PC-3 (cell line): ENCODE measurements at regions not wholly inside any gene's neighbourhood (a gene's known extent, or its start where the extent isn't known, plus 50 kb on each side); places are given as distances from the start of the nearest gene placed in this dataset.

Experiments used
- ATAC-seq: fragments of 200-7000 bp; cut with Tn5 transposase; 2 replicates; pipeline ENCODE4 v1.9.1; 2020; ENCODE audit warnings: mild to moderate bottlenecking, moderate library complexity
- BruUV-seq: library from RNA; stranded (reverse); fragments of 400-500 nt; replicated peaks from 2 replicates; lab custom pipeline; 2021; lab: Mats Ljungman, UMichigan
- CTCF ChIA-PET: fragments of 300-600 bp; sonication (Branson Sonifier 250); formaldehyde crosslinking; loops from one replicate; lab custom pipeline; 2022; ENCODE audit warnings: antibody characterized with exemption; lab: Charles Lee
- POLR2A ChIA-PET: fragments of 300-600 bp; sonication (Branson Sonifier 250); formaldehyde crosslinking; loops from one replicate; lab custom pipeline; 2022; ENCODE audit warnings: antibody characterized with exemption; ENCODE audit not compliant: unreplicated experiment; lab: Charles Lee
- DNase-seq: peaks from one replicate; pipeline ENCODE4 v3.0.0-alpha.2; 2015
- H2AFZ ChIP-seq: fragments of 300-600 bp; sonication (generic); 2 replicates; pipeline ENCODE4 v1.6.0; 2016; ENCODE audit warnings: antibody characterized with exemption, low read length
- H3F3A ChIP-seq: fragments of 300-600 bp; sonication (generic); one replicate; pipeline ENCODE4 v1.6.0; 2017; ENCODE audit warnings: antibody characterized with exemption, low read length, control low read depth, mild to moderate bottlenecking; ENCODE audit not compliant: unreplicated experiment
- H3K27ac ChIP-seq: fragments of 300-600 bp; sonication (generic); 2 replicates; pipeline ENCODE4 v1.5.1; 2016; ENCODE audit warnings: mild to moderate bottlenecking, low read length
- H3K27me3 ChIP-seq: fragments of 300-600 bp; sonication (generic); 2 replicates; pipeline ENCODE4 v1.6.1; 2016; ENCODE audit warnings: low read length, mixed read lengths
- H3K36me3 ChIP-seq: fragments of 300-600 bp; sonication (generic); 2 replicates; pipeline ENCODE4 v1.6.1; 2016; ENCODE audit warnings: low read depth, mixed run types, low read length, mixed read lengths
- H3K4me1 ChIP-seq: fragments of 300-600 bp; sonication (generic); 2 replicates; pipeline ENCODE4 v1.5.1; 2016; ENCODE audit warnings: low read length; ENCODE audit not compliant: insufficient read depth
- H3K4me2 ChIP-seq: fragments of 300-600 bp; sonication (generic); 2 replicates; pipeline ENCODE4 v1.6.0; 2016; ENCODE audit warnings: low read length
- H3K4me3 ChIP-seq: fragments of 300-600 bp; sonication (generic); 2 replicates; pipeline ENCODE4 v1.5.1; 2016; ENCODE audit warnings: mild to moderate bottlenecking, low read length, mixed read lengths
- H3K79me2 ChIP-seq: fragments of 300-600 bp; sonication (generic); 2 replicates; pipeline ENCODE4 v1.6.1; 2017; ENCODE audit warnings: low read length, mixed read lengths
- H3K9ac ChIP-seq: fragments of 300-600 bp; sonication (generic); 2 replicates; pipeline ENCODE4 v1.6.0; 2016; ENCODE audit warnings: mild to moderate bottlenecking, low read length
- H3K9me2 ChIP-seq: fragments of 300-600 bp; sonication (generic); replicated peaks from 2 replicates; pipeline ENCODE4 v1.6.1; 2016; ENCODE audit warnings: mixed run types, low read length, mixed read lengths
- H3K9me3 ChIP-seq: fragments of 300-600 bp; sonication (generic); 2 replicates; pipeline ENCODE4 v1.6.1; 2016; ENCODE audit warnings: low read length, mixed read lengths
- H4K20me1 ChIP-seq: fragments of 300-600 bp; sonication (generic); 2 replicates; pipeline ENCODE4 v1.6.1; 2016; ENCODE audit warnings: low read length, mixed read lengths
- CTCF ChIP-seq: fragments of 300-600 bp; sonication (generic); conservative IDR thresholded peaks from 2 replicates; pipeline ENCODE4 v1.5.1; 2017; ENCODE audit warnings: antibody characterized with exemption, low read depth, mild to moderate bottlenecking, low read length
- EZH2 ChIP-seq: fragments of 300-600 bp; sonication (generic); IDR thresholded peaks from one replicate; pipeline ENCODE4 v1.6.1; 2017; ENCODE audit warnings: antibody characterized with exemption, mild to moderate bottlenecking, low read length; ENCODE audit not compliant: unreplicated experiment
- EZH2phosphoT487 ChIP-seq: fragments of 300-600 bp; sonication (generic); IDR thresholded peaks from 2 replicates; pipeline ENCODE4 v1.6.1; 2018; ENCODE audit warnings: mild to moderate bottlenecking, antibody characterized with exemption, low read length, borderline replicate concordance
- intact Hi-C: fragments of 100-400 bp; cut with micrococcal nuclease; formaldehyde crosslinking; loops from 2 replicates; pipeline ENCODE4 v1.9.0; 2023

- POLR2A ChIA-PET, result no interaction called here
- H2AFZ ChIP-seq, result no peak overlapping the region
- DNase-seq, result no peak
- TF ChIP-seq EZH2phosphoT487, result no peak
- no peak for TF ChIP-seq CTCF
- no peak for TF ChIP-seq EZH2
- H3K4me2 ChIP-seq, result no peak overlapping the region
- H3K27ac ChIP-seq, result no peak overlapping the region
- intact Hi-C loops, result no loop called here
- no peaks in the 10 kb centered on the region for H3K36me3 ChIP-seq
- ATAC-seq, result no peak
- no peaks in the 10 kb centered on the region for H4K20me1 ChIP-seq
- CTCF ChIA-PET, result no interaction called here
- H3K27me3 ChIP-seq, result peaks cover 33% of the 10 kb centered on the region
- H3K9me2 ChIP-seq, result no peaks in the 10 kb centered on the region
- H3K4me3 ChIP-seq, result no peak overlapping the region
- no peak overlapping the region for H3K9ac ChIP-seq
- H3K9me3 ChIP-seq, result no peaks in the 10 kb centered on the region
- no peaks in the 10 kb centered on the region for H3K79me2 ChIP-seq
- H3K4me1 ChIP-seq, result no peaks in the 10 kb centered on the region
- no TSS peak for BruUV-seq
- no peaks in the 10 kb centered on the region for H3F3A ChIP-seq
These were observed 100.2 kb upstream of the OPRM1 start for GRCh38 chr6:153938876-153939275.

- H4K20me1 ChIP-seq, result no peaks in the 10 kb centered on the region
These were observed 107.6 kb upstream of the OPRM1 start for GRCh38 chr6:153931431-153931830.

More at GRCh38 chr6:153931431-153931830, 107.6 kb upstream of the OPRM1 start:
- no peaks in the 10 kb centered on the region for H3K4me1 ChIP-seq
- CTCF ChIA-PET, result interaction anchor here (0.5 kb wide), 1 partner anchor 899 kb away, joined by 6 read pairs; no protein-coding TSS in a partner anchor
- TF ChIP-seq EZH2phosphoT487, result no peak
- no peak for TF ChIP-seq CTCF
- no peak for TF ChIP-seq EZH2
- BruUV-seq, result no TSS peak
- no peak overlapping the region for H3K27ac ChIP-seq
- no peak overlapping the region for H3K4me2 ChIP-seq
- no peak for ATAC-seq
- H3K27me3 ChIP-seq, result peaks cover 14% of the 10 kb centered on the region
- no peaks in the 10 kb centered on the region for H3K9me2 ChIP-seq
- H3K79me2 ChIP-seq, result no peaks in the 10 kb centered on the region
- no peak overlapping the region for H3K9ac ChIP-seq
- no peaks in the 10 kb centered on the region for H3K36me3 ChIP-seq
- DNase-seq, result no peak
- H3K9me3 ChIP-seq, result no peaks in the 10 kb centered on the region
- H3K4me3 ChIP-seq, result no peak overlapping the region
- intact Hi-C loops, result no loop called here
- POLR2A ChIA-PET, result no interaction called here
- H2AFZ ChIP-seq, result no peak overlapping the region
- H3F3A ChIP-seq, result no peaks in the 10 kb centered on the region
